Liver (tissue), 8 donors: ENCODE measurements at regions not wholly inside any gene's neighbourhood (a gene's known extent, or its start where the extent isn't known, plus 50 kb on each side); places are given as distances from the start of the nearest gene placed in this dataset.

Experiments used
- DNase-seq: peaks from one replicate; pipeline ENCODE4 v3.0.0-alpha.2; 2017; ENCODE audit warnings: low spot score
- H3K27ac ChIP-seq, 2 donors: one replicate each; pipeline ENCODE4 v1.7.0; 2013; ENCODE audit warnings: inconsistent platforms in 2 of 2, low read length in 2 of 2, control low read depth in 1 of 2, low read depth in 1 of 2, mild to moderate bottlenecking in 1 of 2
- H3K27me3 ChIP-seq, 4 donors: one replicate each; pipeline versions ENCODE4 v1.6.1 to v1.7.0; 2013; ENCODE audit warnings: low read length in 3 of 4, inconsistent platforms in 1 of 4, mild to moderate bottlenecking in 1 of 4, moderate library complexity in 1 of 4; ENCODE audit not compliant: control insufficient read depth in 4 of 4, insufficient read depth in 4 of 4
- H3K36me3 ChIP-seq, 4 donors: one replicate each; pipeline versions ENCODE4 v1.6.1 to v1.7.0; 2013; ENCODE audit warnings: low read length in 3 of 4, mild to moderate bottlenecking in 3 of 4, low read depth in 1 of 4, moderate library complexity in 1 of 4; ENCODE audit not compliant: control insufficient read depth in 4 of 4, insufficient read depth in 3 of 4
- H3K4me1 ChIP-seq, 4 donors: one replicate each; pipeline versions ENCODE4 v1.6.1 to v1.7.0; 2013; ENCODE audit warnings: low read length in 3 of 4, mild to moderate bottlenecking in 3 of 4, moderate library complexity in 1 of 4; ENCODE audit not compliant: control insufficient read depth in 4 of 4, insufficient read depth in 4 of 4
- H3K4me3 ChIP-seq, 3 donors: one replicate each; pipeline versions ENCODE4 v1.6.1 to v1.7.0; 2013; ENCODE audit warnings: low read length in 3 of 3, control low read depth in 1 of 3, low read depth in 1 of 3, mild to moderate bottlenecking in 1 of 3
- H3K9ac ChIP-seq, 2 donors: one replicate each; pipeline ENCODE4 v1.7.0; 2013; ENCODE audit warnings: low read length in 2 of 2, mild to moderate bottlenecking in 2 of 2, moderate library complexity in 2 of 2, control low read depth in 1 of 2, low read depth in 1 of 2
- H3K9me3 ChIP-seq, 4 donors: one replicate each; pipeline versions ENCODE4 v1.6.1 to v1.7.0; 2013; ENCODE audit warnings: low read length in 3 of 4; ENCODE audit not compliant: control insufficient read depth in 4 of 4
- EGR1 ChIP-seq, 2 donors: IDR thresholded peaks; 2 replicates each; pipeline ENCODE4 v1.6.1; 2016 to 2018; ENCODE audit warnings: antibody characterized with exemption in 2 of 2, low read depth in 2 of 2
- FOXA1 ChIP-seq: IDR thresholded peaks from 2 replicates; pipeline ENCODE4 v1.6.1; 2016; ENCODE audit warnings: antibody characterized with exemption
- FOXA2 ChIP-seq: IDR thresholded peaks from 2 replicates; pipeline ENCODE4 v1.6.1; 2016; ENCODE audit warnings: antibody characterized with exemption
- GABPA ChIP-seq, 2 donors: IDR thresholded peaks in 1 of 2; conservative IDR thresholded peaks in 1 of 2; 2 replicates each; pipeline ENCODE4 v1.6.1; 2016; ENCODE audit warnings: antibody characterized with exemption in 2 of 2, mild to moderate bottlenecking in 1 of 2, moderate library complexity in 1 of 2
- HNF4A ChIP-seq, 2 donors: conservative IDR thresholded peaks; 2 replicates each; pipeline ENCODE4 v1.6.1; 2016; ENCODE audit warnings: antibody characterized with exemption in 2 of 2, mild to moderate bottlenecking in 2 of 2
- HNF4G ChIP-seq: IDR thresholded peaks from 2 replicates; pipeline ENCODE4 v1.6.1; 2016; ENCODE audit warnings: antibody characterized with exemption
- NR2F2 ChIP-seq: IDR thresholded peaks from 2 replicates; pipeline ENCODE4 v1.6.1; 2016; ENCODE audit warnings: antibody characterized with exemption
- RAD21 ChIP-seq, 2 donors: IDR thresholded peaks; 2 replicates each; pipeline ENCODE4 v1.6.1; 2016; ENCODE audit warnings: antibody characterized with exemption in 2 of 2, mild to moderate bottlenecking in 2 of 2
- REST ChIP-seq: IDR thresholded peaks from 2 replicates; pipeline ENCODE4 v1.6.1; 2016; ENCODE audit warnings: antibody characterized with exemption, mild to moderate bottlenecking
- RXRA ChIP-seq, 2 donors: IDR thresholded peaks; 2 replicates each; pipeline ENCODE4 v1.6.1; 2017 to 2018; ENCODE audit warnings: antibody characterized with exemption in 2 of 2, mild to moderate bottlenecking in 1 of 2
- TAF1 ChIP-seq: conservative IDR thresholded peaks from 2 replicates; pipeline ENCODE4 v1.6.1; 2016; ENCODE audit warnings: antibody characterized with exemption, mild to moderate bottlenecking
- YY1 ChIP-seq: IDR thresholded peaks from 2 replicates; pipeline ENCODE4 v1.6.1; 2016; ENCODE audit warnings: antibody characterized with exemption, mild to moderate bottlenecking
- ZBTB33 ChIP-seq: IDR thresholded peaks from 2 replicates; pipeline ENCODE4 v1.6.1; 2016; ENCODE audit warnings: antibody characterized with exemption
- WGBS: extraction: QIAGEN DNeasy Blood & Tissue Kit; methylation state at CpG from one replicate; pipeline ENCODE4 v1.1.7; 2013; 5-methylcytosine and 5-hydroxymethylcytosine counted together
- TF ChIP-seq, protein P1 (sequence below): IDR thresholded peaks from 2 replicates; pipeline ENCODE4 v1.6.1; 2016; ENCODE audit warnings: antibody characterized with exemption
- TF ChIP-seq, protein P2 (sequence below): fragments of 150-350 bp; IDR thresholded peaks from 2 replicates; pipeline ENCODE4 v1.5.1; 2017; ENCODE audit warnings: improper control_type of control experiment, low read depth, low read length; ENCODE audit not compliant: missing input control
- donor health status: healthy.
- donor health status: healthy.
- donor health status: healthy.
- donor health status: healthy.
- donor health status: healthy.

DNA sequence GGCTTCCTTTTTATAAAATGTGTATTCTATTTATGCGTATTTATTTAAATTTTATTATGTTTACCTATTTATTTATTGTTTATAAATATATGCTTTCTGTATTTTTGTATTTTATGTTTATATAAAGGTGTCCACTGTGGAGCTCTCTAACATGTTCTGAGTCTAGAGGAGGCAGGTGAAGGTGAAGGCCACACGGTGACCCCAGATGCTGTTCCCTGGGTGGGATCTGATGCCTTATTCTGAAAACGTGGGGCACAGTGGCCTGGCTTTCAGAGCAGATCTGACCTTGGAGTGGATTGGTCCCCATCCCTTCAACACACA, 104.7 kb upstream of the SLC7A14 start:
- no peaks in the 10 kb centered on the region for H3K27me3 ChIP-seq
- no peak overlapping the region for H3K27ac ChIP-seq
- H3K9me3 ChIP-seq: no peaks in the 10 kb centered on the region
- H3K4me3 ChIP-seq: no peak overlapping the region
- no peaks in the 10 kb centered on the region for H3K4me1 ChIP-seq
- no peak overlapping the region for H3K9ac ChIP-seq
- no peak for DNase-seq
- TF ChIP-seq, protein P1, sequence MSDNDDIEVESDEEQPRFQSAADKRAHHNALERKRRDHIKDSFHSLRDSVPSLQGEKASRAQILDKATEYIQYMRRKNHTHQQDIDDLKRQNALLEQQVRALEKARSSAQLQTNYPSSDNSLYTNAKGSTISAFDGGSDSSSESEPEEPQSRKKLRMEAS: no peak
- TF ChIP-seq HNF4A (conservative IDR thresholded peaks at IDR 0.05) (no peak), NR2F2 (no peak), YY1 (no peak), FOXA1 (no peak), GABPA (IDR thresholded peaks at IDR 0.05 in 1 of 2, conservative IDR thresholded peaks at IDR 0.05 in 1 of 2) (no peak), REST (no peak), HNF4G (no peak), EGR1 (IDR thresholded peaks at IDR 0.05; ENCODE audit: low read depth in 2 of 2) (no peak), RXRA (IDR thresholded peaks at IDR 0.05) (no peak), ZBTB33 (no peak), TAF1 (no peak), FOXA2 (no peak), RAD21 (IDR thresholded peaks at IDR 0.05) (no peak)
- TF ChIP-seq, protein P2, sequence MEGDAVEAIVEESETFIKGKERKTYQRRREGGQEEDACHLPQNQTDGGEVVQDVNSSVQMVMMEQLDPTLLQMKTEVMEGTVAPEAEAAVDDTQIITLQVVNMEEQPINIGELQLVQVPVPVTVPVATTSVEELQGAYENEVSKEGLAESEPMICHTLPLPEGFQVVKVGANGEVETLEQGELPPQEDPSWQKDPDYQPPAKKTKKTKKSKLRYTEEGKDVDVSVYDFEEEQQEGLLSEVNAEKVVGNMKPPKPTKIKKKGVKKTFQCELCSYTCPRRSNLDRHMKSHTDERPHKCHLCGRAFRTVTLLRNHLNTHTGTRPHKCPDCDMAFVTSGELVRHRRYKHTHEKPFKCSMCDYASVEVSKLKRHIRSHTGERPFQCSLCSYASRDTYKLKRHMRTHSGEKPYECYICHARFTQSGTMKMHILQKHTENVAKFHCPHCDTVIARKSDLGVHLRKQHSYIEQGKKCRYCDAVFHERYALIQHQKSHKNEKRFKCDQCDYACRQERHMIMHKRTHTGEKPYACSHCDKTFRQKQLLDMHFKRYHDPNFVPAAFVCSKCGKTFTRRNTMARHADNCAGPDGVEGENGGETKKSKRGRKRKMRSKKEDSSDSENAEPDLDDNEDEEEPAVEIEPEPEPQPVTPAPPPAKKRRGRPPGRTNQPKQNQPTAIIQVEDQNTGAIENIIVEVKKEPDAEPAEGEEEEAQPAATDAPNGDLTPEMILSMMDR: no peak
- 43% methylated on average over 3 of the region's 3 CpGs for WGBS
- no peaks in the 10 kb centered on the region for H3K36me3 ChIP-seq

DNA sequence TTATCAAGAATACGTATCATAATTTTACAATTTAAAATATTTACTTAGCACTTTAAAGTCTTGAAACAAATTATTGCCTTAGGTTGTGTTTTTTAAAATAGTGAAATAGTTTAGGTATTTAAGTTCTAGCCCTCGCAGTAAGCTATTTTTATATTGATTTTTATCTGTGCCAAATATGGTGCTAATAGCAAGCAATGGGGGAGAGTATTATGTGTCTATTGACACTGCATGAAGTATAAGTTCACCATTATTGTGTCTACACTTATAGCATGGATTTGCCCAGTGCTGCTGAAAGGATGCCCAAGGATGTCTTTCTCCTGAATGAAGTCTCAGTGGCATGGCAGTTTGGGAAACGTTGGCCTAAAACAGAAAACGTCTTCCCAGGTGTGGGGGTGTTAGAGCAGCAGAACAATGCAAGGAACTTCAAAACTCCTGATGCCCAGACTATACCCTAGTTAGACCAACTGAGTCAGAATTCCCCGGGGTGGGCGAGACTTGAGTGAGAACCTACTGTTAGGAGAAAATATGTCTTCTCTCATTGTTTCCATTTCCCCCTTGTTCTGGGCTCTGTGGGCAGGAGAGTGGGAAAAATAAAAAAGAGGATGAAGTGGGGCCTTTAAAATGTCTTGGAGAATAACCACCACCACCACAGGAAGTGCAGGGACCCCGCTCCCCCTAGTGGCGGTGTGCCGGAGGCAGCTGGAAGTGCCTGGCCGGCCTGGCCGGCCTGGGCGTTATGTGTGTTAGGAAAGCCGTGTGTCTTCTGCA, 104.2 kb upstream of the SLC7A14 start:
- no peaks in the 10 kb centered on the region for H3K4me1 ChIP-seq
- H3K27ac ChIP-seq: no peak overlapping the region
- no peak for TF ChIP-seq YY1
- TF ChIP-seq RXRA (IDR thresholded peaks at IDR 0.05): no peak
- TF ChIP-seq RAD21 (IDR thresholded peaks at IDR 0.05): peak; percentile 92 to 93
- TF ChIP-seq, protein P2: peak; percentile 76
- H3K36me3 ChIP-seq: no peaks in the 10 kb centered on the region
- WGBS: 40% methylated on average over 13 of the region's 13 CpGs
- H3K27me3 ChIP-seq: no peaks in the 10 kb centered on the region
- no peak overlapping the region for H3K4me3 ChIP-seq
- no peaks in the 10 kb centered on the region for H3K9me3 ChIP-seq
- DNase-seq: peak; percentile 84
- H3K9ac ChIP-seq: no peak overlapping the region
